ENCODE measurements at regions not wholly inside any gene's neighbourhood (a gene's known extent, or its start where the extent isn't known, plus 50 kb on each side); places are given as distances from the start of the nearest gene placed in this dataset.

DNA sequence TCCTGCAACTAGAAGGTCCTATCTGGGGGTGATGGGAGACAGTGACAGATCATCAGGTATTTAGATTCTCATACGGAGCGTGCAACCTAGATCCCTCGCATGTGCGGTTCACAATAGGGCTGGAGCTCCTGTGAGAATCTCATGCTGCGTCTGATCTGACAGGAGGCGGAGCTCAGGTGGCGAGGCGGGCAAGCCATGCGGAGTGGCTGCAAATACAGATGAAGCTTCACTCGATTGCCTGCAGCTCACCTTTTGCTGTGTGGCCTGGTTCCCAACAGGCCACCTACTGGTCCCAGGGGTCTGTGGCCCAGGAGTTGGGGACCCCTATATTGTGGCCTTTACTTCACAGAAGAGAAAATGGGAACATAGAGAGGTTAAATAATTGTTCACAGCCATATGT, 200.4 kb downstream of the IRF8 start:
- Mint-ChIP-seq H3K36me3 (ENCODE audit: unreplicated experiment) (peaks cover 10% of the 10 kb centered on the region), H3K27me3 (ENCODE audit: unreplicated experiment) (peaks cover 2% of the 10 kb centered on the region), H3K4me3 (ENCODE audit: unreplicated experiment) (no peak overlapping the region), H3K9me3 (ENCODE audit: unreplicated experiment) (peaks cover 3% of the 10 kb centered on the region), H3K27ac (ENCODE audit: unreplicated experiment) (no peak overlapping the region), H3K4me1 (ENCODE audit: low read depth, unreplicated experiment) (no peaks in the 10 kb centered on the region)
- TF ChIP-seq, protein P1, sequence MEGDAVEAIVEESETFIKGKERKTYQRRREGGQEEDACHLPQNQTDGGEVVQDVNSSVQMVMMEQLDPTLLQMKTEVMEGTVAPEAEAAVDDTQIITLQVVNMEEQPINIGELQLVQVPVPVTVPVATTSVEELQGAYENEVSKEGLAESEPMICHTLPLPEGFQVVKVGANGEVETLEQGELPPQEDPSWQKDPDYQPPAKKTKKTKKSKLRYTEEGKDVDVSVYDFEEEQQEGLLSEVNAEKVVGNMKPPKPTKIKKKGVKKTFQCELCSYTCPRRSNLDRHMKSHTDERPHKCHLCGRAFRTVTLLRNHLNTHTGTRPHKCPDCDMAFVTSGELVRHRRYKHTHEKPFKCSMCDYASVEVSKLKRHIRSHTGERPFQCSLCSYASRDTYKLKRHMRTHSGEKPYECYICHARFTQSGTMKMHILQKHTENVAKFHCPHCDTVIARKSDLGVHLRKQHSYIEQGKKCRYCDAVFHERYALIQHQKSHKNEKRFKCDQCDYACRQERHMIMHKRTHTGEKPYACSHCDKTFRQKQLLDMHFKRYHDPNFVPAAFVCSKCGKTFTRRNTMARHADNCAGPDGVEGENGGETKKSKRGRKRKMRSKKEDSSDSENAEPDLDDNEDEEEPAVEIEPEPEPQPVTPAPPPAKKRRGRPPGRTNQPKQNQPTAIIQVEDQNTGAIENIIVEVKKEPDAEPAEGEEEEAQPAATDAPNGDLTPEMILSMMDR (IDR thresholded peaks at IDR 0.05; ENCODE audit: partially characterized antibody, unreplicated experiment): no peak
- DNase-seq: no peak

GRCh38 chr16:86100205-86101136, 201.5 kb downstream of the IRF8 start:
- H3K9me3 Mint-ChIP-seq (ENCODE audit: unreplicated experiment): peaks cover 3% of the 10 kb centered on the region
- no peak overlapping the region for H3K4me3 Mint-ChIP-seq (ENCODE audit: unreplicated experiment)

DNA sequence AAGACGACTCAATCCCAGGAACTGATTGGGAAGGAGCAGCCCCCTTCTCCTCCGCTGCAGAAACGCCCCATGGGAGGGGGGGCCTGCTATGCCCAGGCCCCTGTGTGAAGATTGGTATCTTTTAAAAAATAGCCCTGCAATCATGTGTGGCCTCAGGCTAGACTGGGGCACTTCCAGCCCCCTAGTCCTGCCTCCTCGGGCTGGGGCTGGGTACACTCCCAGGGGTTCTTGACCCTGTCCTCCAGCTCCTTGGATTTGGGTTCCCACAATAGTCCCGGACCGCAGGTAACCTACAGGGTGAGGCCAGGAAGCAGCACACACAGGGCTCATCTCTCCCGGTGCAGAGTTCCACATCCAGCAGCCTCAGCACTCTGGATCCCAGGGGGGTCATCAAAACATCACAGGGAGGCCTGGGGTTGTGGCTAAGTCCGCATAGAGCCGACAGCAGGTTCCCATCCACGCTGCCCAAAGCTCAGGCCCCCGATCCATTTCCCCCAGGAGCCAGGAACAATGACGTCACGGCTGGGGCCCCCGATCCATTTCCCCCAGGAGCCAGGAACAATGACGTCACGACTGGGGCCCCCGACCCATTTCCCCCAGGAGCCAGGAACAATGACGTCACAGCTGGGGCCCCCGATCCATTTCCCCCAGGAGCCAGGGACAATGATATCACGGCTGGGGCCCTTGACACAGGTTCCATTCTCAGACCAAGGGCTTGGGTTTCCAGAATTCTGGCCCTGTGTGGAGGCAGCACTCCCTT, 202.4 kb downstream of the IRF8 start:
- H3K27me3 Mint-ChIP-seq (ENCODE audit: unreplicated experiment): peaks cover 2% of the 10 kb centered on the region
- no peak for DNase-seq
- peaks cover 10% of the 10 kb centered on the region for H3K36me3 Mint-ChIP-seq (ENCODE audit: unreplicated experiment)
- TF ChIP-seq, protein P1 (IDR thresholded peaks at IDR 0.05; ENCODE audit: partially characterized antibody, unreplicated experiment): no peak
- H3K27ac Mint-ChIP-seq (ENCODE audit: unreplicated experiment): no peak overlapping the region
- H3K9me3 Mint-ChIP-seq (ENCODE audit: unreplicated experiment): peaks cover 3% of the 10 kb centered on the region
- H3K4me1 Mint-ChIP-seq (ENCODE audit: low read depth, unreplicated experiment): no peaks in the 10 kb centered on the region
- no peak overlapping the region for H3K4me3 Mint-ChIP-seq (ENCODE audit: unreplicated experiment)

More at GRCh38 chr16:86100205-86101136, 201.5 kb downstream of the IRF8 start:
- DNase-seq: no peak
- H3K36me3 Mint-ChIP-seq (ENCODE audit: unreplicated experiment): peaks cover 10% of the 10 kb centered on the region
- H3K27me3 Mint-ChIP-seq (ENCODE audit: unreplicated experiment): peaks cover 2% of the 10 kb centered on the region
- no peaks in the 10 kb centered on the region for H3K4me1 Mint-ChIP-seq (ENCODE audit: low read depth, unreplicated experiment)
- no peak overlapping the region for H3K27ac Mint-ChIP-seq (ENCODE audit: unreplicated experiment)
- TF ChIP-seq, protein P1 (IDR thresholded peaks at IDR 0.05; ENCODE audit: partially characterized antibody, unreplicated experiment): no peak

GRCh38 chr16:86101897-86102157, 202.9 kb downstream of the IRF8 start:
- Mint-ChIP-seq H3K36me3 (ENCODE audit: unreplicated experiment) (peaks cover 10% of the 10 kb centered on the region), H3K4me1 (ENCODE audit: low read depth, unreplicated experiment) (no peaks in the 10 kb centered on the region), H3K9me3 (ENCODE audit: unreplicated experiment) (peaks cover 3% of the 10 kb centered on the region), H3K4me3 (ENCODE audit: unreplicated experiment) (no peak overlapping the region), H3K27ac (ENCODE audit: unreplicated experiment) (no peak overlapping the region), H3K27me3 (ENCODE audit: unreplicated experiment) (peaks cover 2% of the 10 kb centered on the region)
- no peak for DNase-seq
- TF ChIP-seq, protein P1 (IDR thresholded peaks at IDR 0.05; ENCODE audit: partially characterized antibody, unreplicated experiment): no peak

DNA sequence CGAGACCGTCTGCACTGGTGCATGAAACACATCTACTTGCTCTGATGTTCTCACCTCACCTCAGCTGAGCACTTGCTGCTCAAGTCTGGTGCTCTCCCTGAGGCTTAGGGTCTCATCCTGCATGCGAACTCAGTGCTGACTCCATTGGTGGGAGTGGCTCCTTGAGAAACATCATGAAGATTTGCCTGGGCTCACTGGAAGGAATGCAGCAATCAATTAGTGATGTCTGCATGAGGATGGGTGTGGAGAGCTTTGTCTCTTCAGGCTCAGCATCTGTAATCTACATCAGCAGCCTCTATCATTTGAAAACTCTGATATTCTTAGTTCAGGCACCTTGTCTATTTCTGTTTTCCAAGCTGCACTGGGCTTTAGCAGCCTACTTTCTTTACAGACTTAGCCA, 204.4 kb downstream of the IRF8 start:
- Mint-ChIP-seq H3K9me3 (ENCODE audit: unreplicated experiment) (no peaks in the 10 kb centered on the region), H3K27me3 (ENCODE audit: unreplicated experiment) (peaks cover 2% of the 10 kb centered on the region), H3K27ac (ENCODE audit: unreplicated experiment) (no peak overlapping the region), H3K4me1 (ENCODE audit: low read depth, unreplicated experiment) (no peaks in the 10 kb centered on the region), H3K36me3 (ENCODE audit: unreplicated experiment) (peaks cover 2% of the 10 kb centered on the region), H3K4me3 (ENCODE audit: unreplicated experiment) (no peak overlapping the region)
- TF ChIP-seq, protein P1 (IDR thresholded peaks at IDR 0.05; ENCODE audit: partially characterized antibody, unreplicated experiment): no peak
- no peak for DNase-seq

Data from glutamatergic neuron (in vitro differentiated cells).